HEK293T (cell line): ENCODE measurements at regions not wholly inside any gene's neighbourhood (a gene's known extent, or its start where the extent isn't known, plus 50 kb on each side); places are given as distances from the start of the nearest gene placed in this dataset.

Experiments used
- CTCF ChIA-PET: fragments of 350-600 bp; formaldehyde crosslinking; extraction: SDS; loops from one replicate; lab custom pipeline; 2021; ENCODE audit warnings: antibody characterized with exemption, inconsistent platforms; lab: Yijun Ruan, JAX
- POLR2A ChIA-PET: fragments of 350-600 bp; formaldehyde crosslinking; extraction: SDS; loops from one replicate; lab custom pipeline; 2020; ENCODE audit warnings: antibody characterized with exemption, inconsistent platforms; lab: Yijun Ruan, JAX
- DNase-seq: peaks from one replicate; pipeline ENCODE4 v3.0.0; 2012; ENCODE audit warnings: mixed read lengths; ENCODE audit errors: extremely low spot score
- ARNT ChIP-seq: fragments of 450-650 bp; IDR thresholded peaks from 2 replicates; pipeline ENCODE4 v1.6.1; 2017; ENCODE audit warnings: mild to moderate bottlenecking
- BHLHE40 ChIP-seq: fragments of 450-650 bp; IDR thresholded peaks from 2 replicates; pipeline ENCODE4 v1.6.1; 2016; ENCODE audit warnings: mild to moderate bottlenecking, moderate library complexity, borderline replicate concordance
- CTBP1 ChIP-seq: fragments of 450-650 bp; IDR thresholded peaks from 2 replicates; pipeline ENCODE4 v1.6.1; 2016; ENCODE audit warnings: borderline replicate concordance
- ELF4 ChIP-seq: fragments of 450-650 bp; IDR thresholded peaks from 2 replicates; pipeline ENCODE4 v1.6.1; 2017; ENCODE audit warnings: antibody characterized with exemption
- FOXA1 ChIP-seq: fragments of 450-650 bp; IDR thresholded peaks from 2 replicates; pipeline ENCODE4 v1.6.1; 2016; ENCODE audit warnings: mild to moderate bottlenecking
- FOXK2 ChIP-seq: fragments of 450-650 bp; IDR thresholded peaks from 2 replicates; pipeline ENCODE4 v1.6.1; 2016; ENCODE audit warnings: mild to moderate bottlenecking
- FOXM1 ChIP-seq: fragments of 450-650 bp; IDR thresholded peaks from 2 replicates; pipeline ENCODE4 v1.6.1; 2017; ENCODE audit warnings: mild to moderate bottlenecking, borderline replicate concordance
- HDGF ChIP-seq: fragments of 450-650 bp; IDR thresholded peaks from 2 replicates; pipeline ENCODE4 v1.6.1; 2017; ENCODE audit warnings: antibody characterized with exemption, borderline replicate concordance
- L3MBTL2 ChIP-seq: fragments of 450-650 bp; conservative IDR thresholded peaks from 2 replicates; pipeline ENCODE4 v1.6.1; 2016; ENCODE audit warnings: mild to moderate bottlenecking
- LEF1 ChIP-seq: fragments of 450-650 bp; IDR thresholded peaks from 2 replicates; pipeline ENCODE4 v1.6.1; 2017; ENCODE audit warnings: mild to moderate bottlenecking, borderline replicate concordance
- NFRKB ChIP-seq: fragments of 450-650 bp; IDR thresholded peaks from 2 replicates; pipeline ENCODE4 v1.6.1; 2016; ENCODE audit warnings: mild to moderate bottlenecking, moderate library complexity
- PKNOX1 ChIP-seq: fragments of 450-650 bp; IDR thresholded peaks from 2 replicates; pipeline ENCODE4 v1.6.1; 2016
- SP1 ChIP-seq: fragments of 450-650 bp; IDR thresholded peaks from 2 replicates; pipeline ENCODE4 v1.6.1; 2017
- SUZ12 ChIP-seq: fragments of 450-650 bp; IDR thresholded peaks from 2 replicates; pipeline ENCODE4 v1.6.1; 2016; ENCODE audit warnings: mild to moderate bottlenecking
- TARDBP ChIP-seq: fragments of 450-650 bp; IDR thresholded peaks from 2 replicates; pipeline ENCODE4 v1.6.1; 2016
- ZNF384 ChIP-seq: fragments of 450-650 bp; IDR thresholded peaks from 2 replicates; pipeline ENCODE4 v1.6.1; 2016

- ChIA-PET POLR2A (no interaction called here), CTCF (no interaction called here)
- no peak for TF ChIP-seq ARNT
- TF ChIP-seq FOXM1, result no peak
- no peak for TF ChIP-seq HDGF
- no peak for TF ChIP-seq BHLHE40
- no peak for TF ChIP-seq L3MBTL2
- TF ChIP-seq FOXA1, result no peak
- TF ChIP-seq PKNOX1, result no peak
- TF ChIP-seq TARDBP, result no peak
- no peak for TF ChIP-seq NFRKB
- no peak for TF ChIP-seq SUZ12
- no peak for TF ChIP-seq LEF1
- DNase-seq, result no peak
Measured at GRCh38 chr10:111956841-111957240, 226.7 kb downstream of the GPAM start.

- ChIA-PET POLR2A (no interaction called here), CTCF (no interaction called here)
- TF ChIP-seq NFRKB (no peak), L3MBTL2 (no peak), LEF1 (no peak), HDGF (no peak), ZNF384 (no peak), BHLHE40 (no peak), TARDBP (no peak), FOXA1 (no peak), ELF4 (no peak), PKNOX1 (no peak), CTBP1 (no peak), ARNT (no peak)
- DNase-seq, result no peak
Measured at GRCh38 chr10:111962951-111963350, 220.6 kb downstream of the GPAM start.

- ChIA-PET CTCF (no interaction called here), POLR2A (no interaction called here)
- TF ChIP-seq L3MBTL2, result no peak
- no peak for TF ChIP-seq FOXK2
- TF ChIP-seq SP1, result no peak
- TF ChIP-seq PKNOX1, result no peak
- TF ChIP-seq ZNF384, result no peak
- TF ChIP-seq ELF4, result no peak
- TF ChIP-seq LEF1, result no peak
- no peak for DNase-seq
Measured at GRCh38 chr10:111967116-111967515, 216.4 kb downstream of the GPAM start.

GRCh38 chr10:111967547-111967946 is 216.0 kb downstream of the GPAM start:
- CTCF ChIA-PET, result no interaction called here
- no peak for TF ChIP-seq ELF4
- no peak for TF ChIP-seq FOXM1
- TF ChIP-seq SP1, result no peak
- TF ChIP-seq FOXK2, result no peak
- no peak for TF ChIP-seq CTBP1
- no peak for TF ChIP-seq ARNT
- TF ChIP-seq SUZ12, result no peak
- no peak for TF ChIP-seq ZNF384
- no peak for TF ChIP-seq FOXA1
- TF ChIP-seq LEF1, result no peak
- TF ChIP-seq TARDBP, result no peak
- no peak for TF ChIP-seq BHLHE40
- TF ChIP-seq L3MBTL2, result no peak
- no peak for TF ChIP-seq NFRKB
- TF ChIP-seq PKNOX1, result no peak
- no peak for TF ChIP-seq HDGF
- POLR2A ChIA-PET, result no interaction called here
- no peak for DNase-seq

GRCh38 chr10:111968647-111969046 is 214.9 kb downstream of the GPAM start:
- DNase-seq, result no peak
- ChIA-PET POLR2A (no interaction called here), CTCF (no interaction called here)
- no peak for TF ChIP-seq FOXA1
- TF ChIP-seq BHLHE40, result no peak
- no peak for TF ChIP-seq SP1
- TF ChIP-seq ELF4, result no peak
- TF ChIP-seq NFRKB, result no peak
- TF ChIP-seq ARNT, result no peak
- no peak for TF ChIP-seq FOXM1
- no peak for TF ChIP-seq LEF1

- POLR2A ChIA-PET, result no interaction called here
- CTCF ChIA-PET, result no interaction called here
- TF ChIP-seq SP1 (no peak), FOXA1 (no peak), PKNOX1 (no peak), CTBP1 (no peak), SUZ12 (no peak), NFRKB (no peak), ARNT (no peak), FOXM1 (no peak), BHLHE40 (no peak), FOXK2 (no peak), ELF4 (no peak), HDGF (no peak), ZNF384 (no peak), L3MBTL2 (no peak), TARDBP (no peak), LEF1 (no peak)
- no peak for DNase-seq
Measured at GRCh38 chr10:111970111-111970510, 213.5 kb downstream of the GPAM start.
